Uterus (tissue), 2 donors: ENCODE measurements at regions not wholly inside any gene's neighbourhood (a gene's known extent, or its start where the extent isn't known, plus 50 kb on each side); places are given as distances from the start of the nearest gene placed in this dataset.

Source experiments
- POLR2A ChIP-seq, 2 donors: fragments of 450-650 bp; IDR thresholded peaks; one replicate each; pipeline ENCODE4 v1.6.1; 2016; ENCODE audit warnings: antibody characterized with exemption in 2 of 2, mild to moderate bottlenecking in 1 of 2, moderate library complexity in 1 of 2
- TF ChIP-seq, protein P1 (sequence below), 4 experiments: fragments of 200-600 bp in 2 of 4; fragments of 450-650 bp in 2 of 4; sonication (generic) in 2 of 4; IDR thresholded peaks; one replicate each; pipeline ENCODE4 v1.5.1; 2016 to 2019; ENCODE audit warnings: antibody characterized with exemption in 4 of 4, mild to moderate bottlenecking in 2 of 4, moderate library complexity in 1 of 4

- TF ChIP-seq, protein P1, sequence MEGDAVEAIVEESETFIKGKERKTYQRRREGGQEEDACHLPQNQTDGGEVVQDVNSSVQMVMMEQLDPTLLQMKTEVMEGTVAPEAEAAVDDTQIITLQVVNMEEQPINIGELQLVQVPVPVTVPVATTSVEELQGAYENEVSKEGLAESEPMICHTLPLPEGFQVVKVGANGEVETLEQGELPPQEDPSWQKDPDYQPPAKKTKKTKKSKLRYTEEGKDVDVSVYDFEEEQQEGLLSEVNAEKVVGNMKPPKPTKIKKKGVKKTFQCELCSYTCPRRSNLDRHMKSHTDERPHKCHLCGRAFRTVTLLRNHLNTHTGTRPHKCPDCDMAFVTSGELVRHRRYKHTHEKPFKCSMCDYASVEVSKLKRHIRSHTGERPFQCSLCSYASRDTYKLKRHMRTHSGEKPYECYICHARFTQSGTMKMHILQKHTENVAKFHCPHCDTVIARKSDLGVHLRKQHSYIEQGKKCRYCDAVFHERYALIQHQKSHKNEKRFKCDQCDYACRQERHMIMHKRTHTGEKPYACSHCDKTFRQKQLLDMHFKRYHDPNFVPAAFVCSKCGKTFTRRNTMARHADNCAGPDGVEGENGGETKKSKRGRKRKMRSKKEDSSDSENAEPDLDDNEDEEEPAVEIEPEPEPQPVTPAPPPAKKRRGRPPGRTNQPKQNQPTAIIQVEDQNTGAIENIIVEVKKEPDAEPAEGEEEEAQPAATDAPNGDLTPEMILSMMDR (IDR thresholded peaks at IDR 0.05) = no peak
- no peak for TF ChIP-seq POLR2A (IDR thresholded peaks at IDR 0.05)
These were observed 213.2 kb upstream of the ZNF217 start for GRCh38 chr20:53806683-53807401.
